ENCODE measurements at regions not wholly inside any gene's neighbourhood (a gene's known extent, or its start where the extent isn't known, plus 50 kb on each side); places are given as distances from the start of the nearest gene placed in this dataset.
A peak's percentile ranks its signal among the peaks of the same experiment; 100 is the strongest.
"Not testable (repeated sequence)": the region's sequence is repeated elsewhere in the genome, so short reads cannot be mapped to it uniquely, and the experiment has no call there.

DNA sequence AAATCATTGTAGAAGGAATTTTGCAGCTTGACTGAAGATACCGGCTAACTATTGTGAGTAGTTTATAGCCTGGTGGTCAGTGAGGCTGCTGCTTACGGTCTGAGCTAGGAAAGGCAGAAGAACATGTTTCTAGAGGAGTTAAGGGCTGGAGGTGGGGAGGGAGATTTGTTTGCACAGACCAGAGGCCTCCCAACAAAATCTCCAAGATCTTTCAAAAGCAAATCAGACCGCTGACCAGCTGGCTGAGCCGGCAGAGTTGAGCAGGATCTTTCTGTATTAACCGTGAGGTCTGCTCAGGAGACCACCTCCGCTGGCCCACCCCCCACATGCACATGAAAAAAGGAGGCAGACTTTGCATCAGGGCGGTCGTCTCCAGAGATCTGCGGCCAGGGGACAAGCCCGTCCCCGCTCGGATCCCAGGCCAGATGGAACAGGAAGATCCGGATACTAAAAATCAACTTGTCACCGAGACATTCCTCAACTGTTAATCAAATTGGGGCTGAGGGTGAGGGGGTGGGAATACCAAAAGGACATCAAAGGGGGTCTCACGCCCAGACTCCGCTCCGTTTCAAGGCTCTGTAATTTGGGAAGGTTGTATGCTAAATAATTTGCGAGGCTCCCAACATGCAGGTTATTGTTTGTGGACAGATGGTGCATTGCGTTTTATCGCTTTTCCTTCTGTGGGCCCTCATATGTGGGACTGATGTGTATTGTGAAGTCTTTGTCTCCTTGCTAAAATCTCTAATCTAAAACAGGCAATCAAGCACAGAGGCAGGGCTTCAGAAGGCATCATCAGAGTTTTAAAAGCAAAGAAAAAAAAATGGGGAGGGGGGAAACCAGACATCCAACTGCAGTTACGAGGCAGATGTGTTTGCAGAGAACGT lies 319.0 kb downstream of the ZNF536 start:
- DNase-seq, result no peak

DNA sequence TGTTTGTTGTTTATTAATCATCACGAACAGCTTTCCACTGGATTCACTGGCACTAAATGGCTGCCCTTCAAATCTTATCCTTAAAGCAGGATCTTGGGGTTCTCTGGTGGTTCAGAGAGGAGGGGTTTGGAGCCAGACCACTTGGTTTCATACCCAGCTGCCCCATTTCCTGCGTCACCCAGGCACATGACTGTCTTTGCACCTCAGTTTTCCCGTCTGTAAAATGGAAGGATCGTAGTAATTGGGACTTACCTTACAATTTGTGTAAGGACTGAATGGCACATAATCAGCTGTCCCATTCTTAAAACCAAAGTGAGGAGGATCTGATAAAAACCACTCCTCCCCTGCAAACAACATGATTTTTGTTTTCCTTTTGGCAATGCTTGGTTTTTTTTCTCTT lies 318.3 kb downstream of the ZNF536 start:
- no peak for DNase-seq

DNA sequence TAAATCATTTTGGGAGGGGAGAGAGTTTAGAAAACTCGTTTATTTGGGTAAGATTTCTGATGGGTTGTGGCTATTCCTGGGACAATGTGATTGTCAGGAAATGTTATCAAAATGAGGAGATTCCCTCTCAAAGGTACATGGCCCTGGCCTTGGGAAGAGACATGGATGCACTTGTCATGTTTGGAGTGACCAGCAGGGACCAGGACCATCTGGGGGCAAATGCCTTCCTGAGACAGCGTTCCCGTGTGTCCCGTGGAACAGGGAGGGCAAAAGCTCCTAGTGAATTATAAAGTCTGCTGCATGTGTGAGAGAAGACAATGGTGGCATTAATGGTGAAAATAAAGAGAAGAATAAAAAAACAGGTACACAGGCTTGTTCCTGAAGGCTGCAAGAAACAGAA lies 317.3 kb downstream of the ZNF536 start:
- no peak for DNase-seq

DNA sequence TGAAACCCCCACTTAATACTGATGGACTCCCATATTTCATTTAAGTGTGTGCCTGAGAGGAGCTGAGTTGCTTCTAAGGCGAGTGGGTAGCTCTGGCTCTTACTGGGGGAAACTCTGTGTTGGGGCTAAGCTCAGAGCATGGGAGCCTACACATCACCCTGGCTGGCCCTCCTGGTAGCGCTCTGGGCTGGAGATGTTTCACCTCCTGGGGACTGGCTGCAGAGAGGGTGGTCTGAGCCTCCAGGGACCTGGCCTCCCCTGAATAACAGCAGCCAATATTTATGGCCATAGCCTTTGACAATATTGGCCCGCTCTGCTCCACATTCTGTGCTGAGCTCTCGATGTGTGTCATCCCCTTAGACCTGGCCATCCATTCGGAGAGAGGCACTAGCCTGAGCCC lies 316.5 kb downstream of the ZNF536 start:
- no peak for DNase-seq

DNA sequence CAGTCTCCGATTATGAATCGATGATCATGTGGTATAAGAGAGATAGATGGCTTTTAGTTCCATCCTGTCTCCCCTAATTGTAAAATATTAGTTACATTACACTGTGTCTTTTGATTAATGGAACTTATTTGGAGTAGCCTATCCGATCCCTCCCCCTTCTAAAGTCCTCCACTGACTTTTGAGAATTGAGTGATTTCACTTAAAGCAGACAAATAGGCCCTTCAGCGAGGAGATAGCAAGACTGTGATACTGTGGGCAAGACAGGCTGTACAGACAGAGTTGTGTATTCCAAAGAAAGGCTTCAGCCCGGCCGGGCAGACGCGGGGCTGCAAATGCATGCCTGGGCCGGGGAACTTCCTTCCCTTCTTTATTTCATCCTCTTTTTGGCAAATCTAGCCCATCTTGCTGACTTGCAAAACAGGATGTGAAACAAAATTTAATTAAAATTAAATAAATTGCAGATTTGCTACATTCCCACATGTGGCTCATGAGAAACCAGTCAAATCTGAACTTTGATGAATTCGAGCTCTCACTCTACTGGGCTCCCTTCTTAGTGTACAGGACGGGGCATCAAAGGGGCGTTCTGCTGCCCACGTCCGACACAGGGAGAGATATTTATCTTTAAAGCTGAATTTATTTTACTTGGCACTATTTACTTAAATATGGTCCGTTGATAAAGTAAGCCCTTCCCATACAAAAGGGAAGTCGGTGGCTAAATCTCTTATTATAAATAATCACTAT lies 314.8 kb downstream of the ZNF536 start:
- no peak for DNase-seq

GRCh38 chr19:30686176-30686820 lies 314.1 kb downstream of the ZNF536 start:
- DNase-seq, result no peak

- no peak for DNase-seq
These were observed 313.3 kb downstream of the ZNF536 start for GRCh38 chr19:30685426-30686000.

DNA sequence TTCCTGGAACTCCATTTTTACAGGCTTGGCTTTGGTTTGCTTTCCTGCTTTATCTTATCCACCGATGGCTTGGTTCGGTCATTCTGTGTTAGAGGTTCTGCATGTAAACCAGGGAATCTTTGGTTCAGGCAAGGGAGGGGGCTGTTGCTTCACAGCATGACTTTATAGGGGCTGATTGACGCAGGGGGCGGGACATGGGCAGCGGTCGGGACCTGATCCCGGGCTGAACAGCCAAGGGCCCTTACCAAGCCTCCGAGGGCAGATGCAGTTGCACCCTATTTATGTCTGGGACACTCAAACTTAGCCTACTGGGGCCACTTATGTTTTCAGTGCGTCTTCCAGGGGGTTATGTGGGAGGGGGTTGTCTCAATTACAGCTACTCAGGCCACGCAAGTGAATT lies 312.4 kb downstream of the ZNF536 start:
- DNase-seq, result no peak

- peak; percentile 51 for DNase-seq
These were observed 310.9 kb downstream of the ZNF536 start for GRCh38 chr19:30682999-30683536.

GRCh38 chr19:30682146-30682998 lies 310.2 kb downstream of the ZNF536 start:
- no peak for DNase-seq

GRCh38 chr19:30681162-30682100 lies 309.2 kb downstream of the ZNF536 start:
- no peak for DNase-seq

GRCh38 chr19:30680399-30680798 lies 308.2 kb downstream of the ZNF536 start:
- DNase-seq, result not testable (repeated sequence)

GRCh38 chr19:30679789-30680188 lies 307.6 kb downstream of the ZNF536 start:
- DNase-seq, result no peak

DNA sequence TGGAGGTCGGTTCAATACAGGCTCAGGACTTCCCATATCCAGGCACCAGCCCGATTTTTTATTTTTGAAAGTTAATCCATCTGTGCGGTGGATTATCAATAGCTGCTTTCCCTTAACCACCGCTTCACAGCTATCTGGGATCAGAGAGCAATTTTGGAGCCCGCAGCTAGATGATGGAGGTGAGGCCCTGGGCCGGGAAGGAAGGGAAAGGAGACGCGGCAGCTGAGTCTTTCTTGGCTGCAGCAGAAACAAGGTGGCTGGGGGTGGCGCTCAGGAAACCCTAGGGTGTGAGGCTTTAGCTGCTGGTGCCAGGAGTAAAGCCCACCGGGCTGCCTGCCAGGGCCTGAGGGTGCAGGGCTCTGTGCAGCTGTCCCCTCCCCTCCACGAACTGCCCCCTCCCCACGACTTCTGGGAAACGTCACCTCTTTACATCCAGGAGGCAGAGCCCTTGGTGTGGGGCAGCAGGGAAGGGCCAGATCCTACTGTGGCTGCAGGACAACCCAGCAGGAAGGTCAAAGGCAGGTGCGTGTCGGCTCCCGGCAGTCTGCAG lies 307.0 kb downstream of the ZNF536 start:
- DNase-seq, result no peak

GRCh38 chr19:30678168-30678567 lies 306.0 kb downstream of the ZNF536 start:
- DNase-seq, result no peak

- no peak for DNase-seq
These were observed 305.5 kb downstream of the ZNF536 start for GRCh38 chr19:30677702-30678101.

DNA sequence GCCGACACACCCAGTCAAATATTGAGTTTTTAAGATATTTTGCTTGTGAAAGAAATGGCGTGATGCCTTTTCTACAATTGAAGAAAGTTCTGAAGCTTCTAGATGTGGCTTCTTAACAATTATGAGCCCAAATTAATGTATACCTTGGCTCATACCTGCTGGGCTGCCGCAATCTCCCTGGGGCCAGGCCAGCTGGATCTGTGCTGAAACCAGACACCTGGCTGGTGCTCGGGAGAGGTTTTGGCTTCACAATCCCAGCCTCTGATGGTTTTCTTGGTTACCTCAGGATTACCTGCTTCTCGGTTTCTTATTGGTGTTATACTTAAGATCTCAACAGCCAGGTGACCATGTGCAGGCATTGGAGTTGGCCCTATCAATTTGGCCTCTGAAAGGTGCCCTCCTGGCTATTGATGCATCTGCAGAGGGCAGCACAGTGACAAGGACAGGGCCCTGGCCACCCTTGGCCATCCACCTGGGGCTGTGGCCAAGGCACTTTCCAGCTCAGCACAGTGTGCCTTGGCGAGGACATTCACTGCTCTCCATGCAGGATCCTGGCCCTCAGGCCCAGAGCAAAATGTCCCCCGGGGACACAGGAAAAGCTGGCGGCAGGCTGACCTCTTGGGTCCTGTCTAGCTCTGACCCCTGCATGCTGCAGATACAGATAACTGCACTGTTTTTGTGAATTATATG lies 305.0 kb downstream of the ZNF536 start:
- no peak for DNase-seq

DNA sequence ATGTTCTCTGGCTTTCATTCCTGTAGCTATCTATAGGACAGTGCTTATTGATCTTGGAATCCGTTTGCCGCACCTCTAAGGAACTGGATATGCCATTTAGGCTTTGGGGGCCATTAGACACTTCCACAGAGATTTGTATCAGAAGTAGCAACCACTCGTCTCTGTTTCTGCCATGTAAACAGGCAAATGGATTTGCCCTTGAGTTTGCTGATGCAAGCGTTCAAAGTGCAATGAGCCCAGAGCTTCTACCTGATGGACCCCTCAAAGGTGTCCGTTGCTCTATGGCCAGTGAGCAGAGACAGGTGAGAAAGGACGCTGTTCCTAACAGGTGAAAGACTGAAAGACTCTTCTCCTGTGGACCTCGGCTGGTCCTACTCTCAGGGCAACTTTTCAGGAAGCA lies 302.9 kb downstream of the ZNF536 start:
- no peak for DNase-seq

- no peak for DNase-seq
These were observed 302.5 kb downstream of the ZNF536 start for GRCh38 chr19:30674656-30675055.

DNA sequence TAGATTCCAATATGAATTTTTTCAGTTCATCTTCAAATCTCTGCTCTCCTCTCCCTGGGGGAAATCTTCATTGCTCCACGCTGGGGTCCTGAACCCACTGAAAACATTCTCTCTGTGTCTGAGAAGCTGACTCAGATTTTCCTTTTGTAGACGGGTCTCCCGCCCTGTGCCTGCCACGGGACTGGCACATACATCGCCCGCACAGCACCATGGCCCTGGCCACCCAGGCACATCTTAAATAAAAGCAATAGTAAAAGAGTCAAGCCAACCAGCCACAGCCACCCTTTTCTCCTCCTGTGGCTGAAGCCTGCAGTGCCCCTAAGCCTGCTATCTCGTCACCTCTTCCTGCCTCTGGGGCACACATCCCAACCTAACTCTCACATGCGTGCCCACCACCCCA lies 301.2 kb downstream of the ZNF536 start:
- no peak for DNase-seq

Measured in activated T-cell treated with anti-CD3 and anti-CD28 coated beads, Interleukin-2, amount 50 U/mL, for 1 hour (primary cell).